HepG2 (cell line): ENCODE measurements at regions not wholly inside any gene's neighbourhood (a gene's known extent, or its start where the extent isn't known, plus 50 kb on each side); places are given as distances from the start of the nearest gene placed in this dataset.
A peak's percentile ranks its signal among the peaks of the same experiment; 100 is the strongest.

Experiments used
- ATAC-seq: fragments of 200-7000 bp; cut with Tn5 transposase; 3 replicates; pipeline ENCODE4 v1.9.1; 2020; ENCODE audit warnings: mild to moderate bottlenecking, moderate library complexity
- BruUV-seq: library from RNA; stranded (reverse); fragments of 400-500 nt; replicated peaks from 2 replicates; lab custom pipeline; 2021; lab: Mats Ljungman, UMichigan
- CTCF ChIA-PET: fragments of 300-600 bp; formaldehyde crosslinking; extraction: SDS; loops from one replicate; lab custom pipeline; 2021; ENCODE audit warnings: low total read pairs, inconsistent platforms, low intra/inter-chr PET ratio; lab: Yijun Ruan, JAX
- POLR2A ChIA-PET: fragments of 350-600 bp; sonication (Branson Sonifier 250); formaldehyde crosslinking; loops from one replicate; lab custom pipeline; 2020; ENCODE audit warnings: antibody characterized with exemption, inconsistent platforms; lab: Yijun Ruan, JAX
- DNase-seq: peaks from one replicate; pipeline ENCODE4 v3.0.0-alpha.2; 2015; ENCODE audit warnings: low spot score
- FAIRE-seq: peaks from 3 replicates; lab custom pipeline; 2011; peaks lifted over from hg19 to GRCh38; lab: Jason Lieb, UNC
- H2AFZ ChIP-seq: one replicate; pipeline ENCODE4 v1.6.1; 2011; ENCODE audit warnings: low read length, inconsistent platforms
- H3K27ac ChIP-seq: fragments of 300-600 bp; 3 replicates; pipeline ENCODE4 v1.8.0; 2011; ENCODE audit warnings: mixed run types, mild to moderate bottlenecking, mixed read lengths, low read length, inconsistent platforms; ENCODE audit not compliant: insufficient read depth; ENCODE audit errors: extremely low read length
- H3K27me3 ChIP-seq, 2 experiments: fragments of 200-600 bp in 1 of 2; 2 replicates in 1 of 2; 3 replicates in 1 of 2; pipeline versions ENCODE4 v1.6.0 to v1.8.0; 2011; ENCODE audit warnings: low read length in 2 of 2, mild to moderate bottlenecking in 2 of 2, moderate library complexity in 2 of 2, inconsistent platforms in 1 of 2; ENCODE audit not compliant: insufficient read depth in 2 of 2, control insufficient read depth in 1 of 2
- H3K36me3 ChIP-seq, 2 experiments: fragments of 200-600 bp in 1 of 2; replicated peaks in 1 of 2; 2 replicates in 1 of 2; 3 replicates in 1 of 2; pipeline versions ENCODE4 v1.5.1 to v1.8.0; 2011; ENCODE audit warnings: low read length in 2 of 2, inconsistent platforms in 1 of 2; ENCODE audit not compliant: insufficient read depth in 2 of 2, control insufficient read depth in 1 of 2
- H3K4me1 ChIP-seq: 2 replicates; pipeline ENCODE4 v1.5.1; 2012; ENCODE audit warnings: low read length, inconsistent platforms; ENCODE audit not compliant: insufficient read depth
- H3K4me2 ChIP-seq: 2 replicates; pipeline ENCODE4 v1.6.0; 2011; ENCODE audit warnings: low read depth, low read length, inconsistent platforms
- H3K4me3 ChIP-seq, 3 experiments: fragments of 200-600 bp in 1 of 3; sonication (generic), shearing (Covaris generic) in 1 of 3; replicated peaks in 1 of 3; 2 replicates each; pipeline ENCODE4 v1.5.1; 2011 to 2016; ENCODE audit warnings: low read length in 3 of 3, inconsistent platforms in 2 of 3, low read depth in 2 of 3, mild to moderate bottlenecking in 2 of 3, control low read depth in 1 of 3, mixed read lengths in 1 of 3; ENCODE audit not compliant: insufficient read depth in 1 of 3
- H3K79me2 ChIP-seq: one replicate; pipeline ENCODE4 v1.6.1; 2011; ENCODE audit warnings: low read length, inconsistent platforms; ENCODE audit not compliant: insufficient read depth
- H3K9ac ChIP-seq: 2 replicates; pipeline ENCODE4 v1.6.0; 2011; ENCODE audit warnings: mild to moderate bottlenecking, low read depth, low read length, inconsistent platforms; ENCODE audit not compliant: insufficient read depth
- H3K9me3 ChIP-seq: 2 replicates; pipeline ENCODE4 v1.5.1; 2012; ENCODE audit warnings: mild to moderate bottlenecking, low read length
- H4K20me1 ChIP-seq: 2 replicates; pipeline ENCODE4 v1.6.0; 2011; ENCODE audit warnings: inconsistent platforms, mild to moderate bottlenecking, low read length, moderate library complexity; ENCODE audit not compliant: insufficient read depth
- DNMT3B ChIP-seq: conservative IDR thresholded peaks from 2 replicates; pipeline ENCODE4 v1.6.1; 2016; ENCODE audit warnings: missing biosample characterization, control low read depth
- FLYWCH1 ChIP-seq: sonication (generic); formaldehyde crosslinking; IDR thresholded peaks from 2 replicates; pipeline ENCODE4 v1.8.1; 2023; ENCODE audit warnings: mild to moderate bottlenecking, missing genetic modification reagents
- MIXL1 ChIP-seq: IDR thresholded peaks from 2 replicates; pipeline ENCODE4 v1.6.1; 2016
- SETDB1 ChIP-seq: sonication (generic); formaldehyde crosslinking; IDR thresholded peaks from 2 replicates; pipeline ENCODE4 v1.5.1; 2020; ENCODE audit warnings: missing genetic modification reagents, mild to moderate bottlenecking, borderline replicate concordance
- SMC3 ChIP-seq: IDR thresholded peaks from 2 replicates; pipeline ENCODE4 v1.6.1; 2011; ENCODE audit warnings: low read length, improper control_type of control experiment
- STAG1 ChIP-seq: sonication (generic); formaldehyde crosslinking; IDR thresholded peaks from 2 replicates; pipeline ENCODE4 v1.4.0; 2020; ENCODE audit warnings: missing genetic modification reagents
- YEATS4 ChIP-seq: sonication (generic); formaldehyde crosslinking; IDR thresholded peaks from 2 replicates; pipeline ENCODE4 v1.4.0; 2020; ENCODE audit warnings: missing genetic modification reagents, borderline replicate concordance
- ZMAT3 ChIP-seq: sonication (generic); formaldehyde crosslinking; conservative IDR thresholded peaks from 2 replicates; pipeline ENCODE4 v1.7.0; 2021; ENCODE audit warnings: missing genetic modification reagents
- ZNF674 ChIP-seq: sonication (generic); formaldehyde crosslinking; IDR thresholded peaks from 2 replicates; pipeline ENCODE4 v1.5.0; 2020; ENCODE audit warnings: low read depth, mild to moderate bottlenecking, missing genetic modification reagents
- WGBS: methylation state at CpG from one replicate; pipeline ENCODE4 v1.1.6; 2017; ENCODE audit warnings: low lambda C conversion rate; 5-methylcytosine and 5-hydroxymethylcytosine counted together
- in situ Hi-C: cut with HindIII; loops from 2 replicates; pipeline ENCODE4 v1.10.0; 2017; ENCODE audit warnings: low pct_unique_long_range_greater_than_20kb; ENCODE audit not compliant: extremely low pct_ligation_motif_present
- intact Hi-C: fragments of 100-400 bp; cut with micrococcal nuclease; formaldehyde crosslinking; loops from one replicate; pipeline ENCODE4 v1.10.0; 2022; ENCODE audit not compliant: unreplicated experiment
- TF ChIP-seq, protein P1 (sequence below): IDR thresholded peaks from 2 replicates; pipeline ENCODE4 v1.4.0; 2020; ENCODE audit warnings: mild to moderate bottlenecking, missing genetic modification reagents
- TF ChIP-seq, protein P2 (sequence below): sonication (generic); formaldehyde crosslinking; IDR thresholded peaks from 2 replicates; pipeline ENCODE4 v1.5.0; 2020; ENCODE audit warnings: mild to moderate bottlenecking, missing genetic modification reagents, moderate library complexity
- TF ChIP-seq, protein P3 (sequence below): sonication (generic); formaldehyde crosslinking; IDR thresholded peaks from 2 replicates; pipeline ENCODE4 v1.8.1; 2023; ENCODE audit warnings: mild to moderate bottlenecking, missing genetic modification reagents
- TF ChIP-seq, protein P4 (sequence below): IDR thresholded peaks from 2 replicates; pipeline ENCODE4 v1.6.1; 2012; ENCODE audit warnings: low read depth, low read length, improper control_type of control experiment

DNA sequence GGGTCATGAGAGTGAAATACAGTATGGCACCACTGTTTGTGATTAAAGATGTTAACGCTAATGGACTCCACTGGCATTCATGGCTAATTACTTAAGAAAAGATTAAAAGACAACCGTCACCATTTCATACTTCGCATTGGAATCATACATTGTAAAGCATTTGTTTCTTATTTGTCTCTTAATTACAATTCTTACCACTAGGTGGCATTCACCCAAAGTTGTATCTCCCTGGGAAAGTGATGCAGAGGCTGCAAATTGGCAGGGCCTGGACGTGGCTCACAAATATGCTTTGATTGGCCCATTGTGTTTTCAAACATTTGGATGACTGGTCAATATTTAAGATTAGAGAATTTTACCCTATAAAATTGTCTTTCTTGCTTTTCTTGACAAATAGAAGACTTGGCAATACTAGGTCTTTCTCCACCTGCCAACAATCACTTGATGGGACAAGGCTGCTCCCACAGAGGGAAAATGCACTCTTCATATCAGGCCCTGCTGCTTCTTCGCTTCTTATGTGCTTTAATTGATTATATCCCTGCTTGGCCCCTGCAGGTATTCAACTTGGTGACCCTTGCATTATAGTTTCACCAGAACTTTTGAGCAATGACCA lies 72.1 kb upstream of the STARD3NL start:
- ChIA-PET CTCF (interaction anchor here (0.7 to 4.3 kb wide), 5 partner anchors 110 to 213 kb away, joined by 4 to 53 read pairs (median 5); partner anchors contain the start of gene SFRP4), POLR2A (no interaction called here)
- WGBS = 1% methylated on average over 5 of the region's 5 CpGs
- no peaks in the 10 kb centered on the region for H4K20me1 ChIP-seq
- in situ Hi-C loops (loop anchor here (5.0 to 25.0 kb wide), 3 partner anchors 116 to 206 kb away; no protein-coding TSS in a partner anchor), intact Hi-C loops (loop anchor here (1.0 kb wide), 2 partner anchors 189 to 205 kb away; no protein-coding TSS in a partner anchor)
- peak; percentile 74; the same call in 2 of the 3 replicates for ATAC-seq
- H2AFZ ChIP-seq = no peak overlapping the region
- H3K27ac ChIP-seq = no peak overlapping the region
- no peaks in the 10 kb centered on the region for H3K36me3 ChIP-seq
- H3K79me2 ChIP-seq = no peaks in the 10 kb centered on the region
- H3K9me3 ChIP-seq = no peaks in the 10 kb centered on the region
- DNase-seq = peak; percentile 35
- BruUV-seq = no TSS peak
- H3K9ac ChIP-seq = no peak overlapping the region
- FAIRE-seq = peak; percentile 71
- no peak overlapping the region for H3K4me3 ChIP-seq
- H3K4me1 ChIP-seq = no peaks in the 10 kb centered on the region
- TF ChIP-seq, protein P1, sequence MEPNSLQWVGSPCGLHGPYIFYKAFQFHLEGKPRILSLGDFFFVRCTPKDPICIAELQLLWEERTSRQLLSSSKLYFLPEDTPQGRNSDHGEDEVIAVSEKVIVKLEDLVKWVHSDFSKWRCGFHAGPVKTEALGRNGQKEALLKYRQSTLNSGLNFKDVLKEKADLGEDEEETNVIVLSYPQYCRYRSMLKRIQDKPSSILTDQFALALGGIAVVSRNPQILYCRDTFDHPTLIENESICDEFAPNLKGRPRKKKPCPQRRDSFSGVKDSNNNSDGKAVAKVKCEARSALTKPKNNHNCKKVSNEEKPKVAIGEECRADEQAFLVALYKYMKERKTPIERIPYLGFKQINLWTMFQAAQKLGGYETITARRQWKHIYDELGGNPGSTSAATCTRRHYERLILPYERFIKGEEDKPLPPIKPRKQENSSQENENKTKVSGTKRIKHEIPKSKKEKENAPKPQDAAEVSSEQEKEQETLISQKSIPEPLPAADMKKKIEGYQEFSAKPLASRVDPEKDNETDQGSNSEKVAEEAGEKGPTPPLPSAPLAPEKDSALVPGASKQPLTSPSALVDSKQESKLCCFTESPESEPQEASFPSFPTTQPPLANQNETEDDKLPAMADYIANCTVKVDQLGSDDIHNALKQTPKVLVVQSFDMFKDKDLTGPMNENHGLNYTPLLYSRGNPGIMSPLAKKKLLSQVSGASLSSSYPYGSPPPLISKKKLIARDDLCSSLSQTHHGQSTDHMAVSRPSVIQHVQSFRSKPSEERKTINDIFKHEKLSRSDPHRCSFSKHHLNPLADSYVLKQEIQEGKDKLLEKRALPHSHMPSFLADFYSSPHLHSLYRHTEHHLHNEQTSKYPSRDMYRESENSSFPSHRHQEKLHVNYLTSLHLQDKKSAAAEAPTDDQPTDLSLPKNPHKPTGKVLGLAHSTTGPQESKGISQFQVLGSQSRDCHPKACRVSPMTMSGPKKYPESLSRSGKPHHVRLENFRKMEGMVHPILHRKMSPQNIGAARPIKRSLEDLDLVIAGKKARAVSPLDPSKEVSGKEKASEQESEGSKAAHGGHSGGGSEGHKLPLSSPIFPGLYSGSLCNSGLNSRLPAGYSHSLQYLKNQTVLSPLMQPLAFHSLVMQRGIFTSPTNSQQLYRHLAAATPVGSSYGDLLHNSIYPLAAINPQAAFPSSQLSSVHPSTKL (CRISPR knock-in tag) = no peak
- TF ChIP-seq MIXL1 (CRISPR knock-in tag) (0 out of 2 replicates have a peak, but pooled peaks have one; percentile 21), FLYWCH1 (CRISPR knock-in tag) (no peak), YEATS4 (CRISPR knock-in tag) (no peak), ZMAT3 (CRISPR knock-in tag) (no peak), ZNF674 (CRISPR knock-in tag) (no peak), SETDB1 (no peak), SMC3 (peak; percentile 45; the same call in 1 of the 2 replicates), DNMT3B (CRISPR knock-in tag) (no peak), STAG1 (CRISPR knock-in tag) (peak; percentile 42)
- TF ChIP-seq, protein P2, sequence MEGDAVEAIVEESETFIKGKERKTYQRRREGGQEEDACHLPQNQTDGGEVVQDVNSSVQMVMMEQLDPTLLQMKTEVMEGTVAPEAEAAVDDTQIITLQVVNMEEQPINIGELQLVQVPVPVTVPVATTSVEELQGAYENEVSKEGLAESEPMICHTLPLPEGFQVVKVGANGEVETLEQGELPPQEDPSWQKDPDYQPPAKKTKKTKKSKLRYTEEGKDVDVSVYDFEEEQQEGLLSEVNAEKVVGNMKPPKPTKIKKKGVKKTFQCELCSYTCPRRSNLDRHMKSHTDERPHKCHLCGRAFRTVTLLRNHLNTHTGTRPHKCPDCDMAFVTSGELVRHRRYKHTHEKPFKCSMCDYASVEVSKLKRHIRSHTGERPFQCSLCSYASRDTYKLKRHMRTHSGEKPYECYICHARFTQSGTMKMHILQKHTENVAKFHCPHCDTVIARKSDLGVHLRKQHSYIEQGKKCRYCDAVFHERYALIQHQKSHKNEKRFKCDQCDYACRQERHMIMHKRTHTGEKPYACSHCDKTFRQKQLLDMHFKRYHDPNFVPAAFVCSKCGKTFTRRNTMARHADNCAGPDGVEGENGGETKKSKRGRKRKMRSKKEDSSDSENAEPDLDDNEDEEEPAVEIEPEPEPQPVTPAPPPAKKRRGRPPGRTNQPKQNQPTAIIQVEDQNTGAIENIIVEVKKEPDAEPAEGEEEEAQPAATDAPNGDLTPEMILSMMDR (CRISPR knock-in tag) = peak; percentile 69
- TF ChIP-seq, protein P3, sequence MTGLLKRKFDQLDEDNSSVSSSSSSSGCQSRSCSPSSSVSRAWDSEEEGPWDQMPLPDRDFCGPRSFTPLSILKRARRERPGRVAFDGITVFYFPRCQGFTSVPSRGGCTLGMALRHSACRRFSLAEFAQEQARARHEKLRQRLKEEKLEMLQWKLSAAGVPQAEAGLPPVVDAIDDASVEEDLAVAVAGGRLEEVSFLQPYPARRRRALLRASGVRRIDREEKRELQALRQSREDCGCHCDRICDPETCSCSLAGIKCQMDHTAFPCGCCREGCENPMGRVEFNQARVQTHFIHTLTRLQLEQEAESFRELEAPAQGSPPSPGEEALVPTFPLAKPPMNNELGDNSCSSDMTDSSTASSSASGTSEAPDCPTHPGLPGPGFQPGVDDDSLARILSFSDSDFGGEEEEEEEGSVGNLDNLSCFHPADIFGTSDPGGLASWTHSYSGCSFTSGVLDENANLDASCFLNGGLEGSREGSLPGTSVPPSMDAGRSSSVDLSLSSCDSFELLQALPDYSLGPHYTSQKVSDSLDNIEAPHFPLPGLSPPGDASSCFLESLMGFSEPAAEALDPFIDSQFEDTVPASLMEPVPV (CRISPR knock-in tag) = no peak
- TF ChIP-seq, protein P4, sequence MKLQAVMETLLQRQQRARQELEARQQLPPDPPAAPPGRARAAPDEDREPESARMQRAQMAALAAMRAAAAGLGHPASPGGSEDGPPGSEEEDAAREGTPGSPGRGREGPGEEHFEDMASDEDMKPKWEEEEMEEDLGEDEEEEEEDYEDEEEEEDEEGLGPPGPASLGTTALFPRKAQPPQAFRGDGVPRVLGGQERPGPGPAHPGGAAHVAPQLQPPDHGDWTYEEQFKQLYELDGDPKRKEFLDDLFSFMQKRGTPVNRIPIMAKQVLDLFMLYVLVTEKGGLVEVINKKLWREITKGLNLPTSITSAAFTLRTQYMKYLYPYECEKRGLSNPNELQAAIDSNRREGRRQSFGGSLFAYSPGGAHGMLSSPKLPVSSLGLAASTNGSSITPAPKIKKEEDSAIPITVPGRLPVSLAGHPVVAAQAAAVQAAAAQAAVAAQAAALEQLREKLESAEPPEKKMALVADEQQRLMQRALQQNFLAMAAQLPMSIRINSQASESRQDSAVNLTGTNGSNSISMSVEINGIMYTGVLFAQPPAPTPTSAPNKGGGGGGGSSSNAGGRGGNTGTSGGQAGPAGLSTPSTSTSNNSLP = peak; percentile 35; the same call in 1 of the 2 replicates
- no peak overlapping the region for H3K4me2 ChIP-seq
- H3K27me3 ChIP-seq = no peaks in the 10 kb centered on the region
